Stimulated activated naive CD8-positive, alpha-beta T cell treated with anti-CD3 and anti-CD28 coated beads, Interleukin-15, amount 100 ng/mL, for 72 hours (primary cell): ENCODE measurements at regions not wholly inside any gene's neighbourhood (a gene's known extent, or its start where the extent isn't known, plus 50 kb on each side); places are given as distances from the start of the nearest gene placed in this dataset.

Source experiments
- ATAC-seq: fragments of 150-1000 bp; cut with Tn5 transposase; 2 replicates; pipeline ENCODE4 v1.10.0; 2021; ENCODE audit warnings: mild to moderate bottlenecking, moderate library complexity
- DNase-seq, 2 donors: peaks; one replicate each; pipeline ENCODE4 v3.0.0; 2021 to 2022
- H3K27ac Mint-ChIP-seq, 2 donors: one replicate each; pipeline ENCODE4 v1.8.0; 2022; ENCODE audit warnings: mild to moderate bottlenecking in 2 of 2, mixed read lengths in 2 of 2, moderate library complexity in 2 of 2
- H3K27me3 Mint-ChIP-seq: one replicate; pipeline ENCODE4 v1.8.0; 2022; ENCODE audit warnings: mixed read lengths
- H3K4me1 Mint-ChIP-seq: one replicate; pipeline ENCODE4 v1.8.0; 2022; ENCODE audit warnings: mild to moderate bottlenecking, mixed read lengths
- H3K4me3 Mint-ChIP-seq, 2 donors: one replicate each; pipeline ENCODE4 v1.8.0; 2022; ENCODE audit warnings: mild to moderate bottlenecking in 2 of 2, mixed read lengths in 2 of 2, moderate library complexity in 1 of 2
- H3K9me3 Mint-ChIP-seq, 2 donors: one replicate each; pipeline ENCODE4 v1.8.0; 2022; ENCODE audit warnings: mixed read lengths in 2 of 2

- DNase-seq (no peak), ATAC-seq (no peak)
- Mint-ChIP-seq H3K9me3 (no peaks in the 10 kb centered on the region), H3K4me1 (no peaks in the 10 kb centered on the region), H3K27me3 (peaks cover 9% of the 10 kb centered on the region), H3K27ac (no peak overlapping the region), H3K4me3 (no peak overlapping the region)
Measured at GRCh38 chr5:65068410-65068809, 299.7 kb downstream of the CWC27 start.

- Mint-ChIP-seq H3K4me3 (no peak overlapping the region), H3K27ac (no peak overlapping the region), H3K27me3 (peaks cover 6% of the 10 kb centered on the region), H3K9me3 (no peaks in the 10 kb centered on the region), H3K4me1 (no peaks in the 10 kb centered on the region)
- DNase-seq = no peak
- no peak for ATAC-seq
Measured at GRCh38 chr5:65070026-65070425, 301.3 kb downstream of the CWC27 start.

- Mint-ChIP-seq H3K4me1 (peaks cover 17% of the 10 kb centered on the region), H3K9me3 (no peaks in the 10 kb centered on the region), H3K4me3 (no peak overlapping the region), H3K27ac (peak overlapping the region in 1 of 2 donors; percentile 13), H3K27me3 (no peaks in the 10 kb centered on the region)
- ATAC-seq (no peak), DNase-seq (no peak)
Measured at GRCh38 chr5:65072850-65073249, 304.1 kb downstream of the CWC27 start.

GRCh38 chr5:65073250-65073661 is 304.5 kb downstream of the CWC27 start:
- ATAC-seq = no peak

GRCh38 chr5:65075623-65076250 is 307.0 kb downstream of the CWC27 start:
- no peak overlapping the region for H3K27ac Mint-ChIP-seq
- ATAC-seq = no peak

More at GRCh38 chr5:65073250-65073661, 304.5 kb downstream of the CWC27 start:
- Mint-ChIP-seq H3K9me3 (no peaks in the 10 kb centered on the region), H3K27me3 (no peaks in the 10 kb centered on the region), H3K4me1 (peaks cover 17% of the 10 kb centered on the region), H3K4me3 (no peak overlapping the region), H3K27ac (peak overlapping the region in 1 of 2 donors; percentile 13)
- no peak for DNase-seq

GRCh38 chr5:65076251-65076869 is 307.6 kb downstream of the CWC27 start:
- no peak overlapping the region for H3K27ac Mint-ChIP-seq

More at GRCh38 chr5:65075623-65076250, 307.0 kb downstream of the CWC27 start:
- H3K4me3 Mint-ChIP-seq = no peak overlapping the region
- no peak for DNase-seq
- no peaks in the 10 kb centered on the region for H3K27me3 Mint-ChIP-seq
- peaks cover 17% of the 10 kb centered on the region for H3K4me1 Mint-ChIP-seq
- no peaks in the 10 kb centered on the region for H3K9me3 Mint-ChIP-seq

GRCh38 chr5:65077653-65078052 is 308.9 kb downstream of the CWC27 start:
- no peak for DNase-seq
- Mint-ChIP-seq H3K4me1 (peaks cover 17% of the 10 kb centered on the region), H3K27me3 (no peaks in the 10 kb centered on the region), H3K27ac (no peak overlapping the region), H3K4me3 (no peak overlapping the region), H3K9me3 (no peaks in the 10 kb centered on the region)
- no peak for ATAC-seq

More at GRCh38 chr5:65076251-65076869, 307.6 kb downstream of the CWC27 start:
- no peaks in the 10 kb centered on the region for H3K27me3 Mint-ChIP-seq
- ATAC-seq (peak; percentile 95), DNase-seq (peak; percentile 65 to 67)
- H3K4me3 Mint-ChIP-seq = no peak overlapping the region
- H3K9me3 Mint-ChIP-seq = no peaks in the 10 kb centered on the region
- H3K4me1 Mint-ChIP-seq = peaks cover 17% of the 10 kb centered on the region

- ATAC-seq (no peak), DNase-seq (no peak)
- H3K4me1 Mint-ChIP-seq = peaks cover 17% of the 10 kb centered on the region
- no peak overlapping the region for H3K4me3 Mint-ChIP-seq
- H3K27me3 Mint-ChIP-seq = no peaks in the 10 kb centered on the region
- H3K27ac Mint-ChIP-seq = no peak overlapping the region
- H3K9me3 Mint-ChIP-seq = no peaks in the 10 kb centered on the region
Measured at GRCh38 chr5:65078331-65078730, 309.6 kb downstream of the CWC27 start.

GRCh38 chr5:65081071-65081470 is 312.3 kb downstream of the CWC27 start:
- Mint-ChIP-seq H3K27me3 (no peaks in the 10 kb centered on the region), H3K9me3 (no peaks in the 10 kb centered on the region), H3K4me1 (peaks cover 12% of the 10 kb centered on the region), H3K27ac (no peak overlapping the region), H3K4me3 (no peak overlapping the region)
- DNase-seq = no peak
- no peak for ATAC-seq

GRCh38 chr5:65084795-65085515 is 316.2 kb downstream of the CWC27 start:
- no peak for ATAC-seq
- Mint-ChIP-seq H3K9me3 (peaks cover 2 to 3% of the 10 kb centered on the region in 2 donors), H3K4me3 (no peak overlapping the region), H3K27me3 (peaks cover 4% of the 10 kb centered on the region), H3K4me1 (no peaks in the 10 kb centered on the region), H3K27ac (no peak overlapping the region)
- no peak for DNase-seq

GRCh38 chr5:65085516-65085850 is 316.8 kb downstream of the CWC27 start:
- ATAC-seq (no peak), DNase-seq (no peak)
- no peaks in the 10 kb centered on the region for H3K4me1 Mint-ChIP-seq
- H3K27me3 Mint-ChIP-seq = peaks cover 9% of the 10 kb centered on the region
- no peak overlapping the region for H3K27ac Mint-ChIP-seq
- H3K9me3 Mint-ChIP-seq = peaks cover 4 to 6% of the 10 kb centered on the region in 2 donors
- no peak overlapping the region for H3K4me3 Mint-ChIP-seq

GRCh38 chr5:65086234-65086890 is 317.6 kb downstream of the CWC27 start:
- H3K9me3 Mint-ChIP-seq = peaks cover 4 to 6% of the 10 kb centered on the region in 2 donors
- no peak for DNase-seq
- H3K27ac Mint-ChIP-seq = peak overlapping the region in 1 of 2 donors; percentile 21

GRCh38 chr5:65087154-65087553 is 318.4 kb downstream of the CWC27 start:
- peaks cover 4 to 6% of the 10 kb centered on the region in 2 donors for H3K9me3 Mint-ChIP-seq

More at GRCh38 chr5:65086234-65086890, 317.6 kb downstream of the CWC27 start:
- ATAC-seq = peak; percentile 35
- H3K4me1 Mint-ChIP-seq = no peaks in the 10 kb centered on the region
- no peak overlapping the region for H3K4me3 Mint-ChIP-seq
- H3K27me3 Mint-ChIP-seq = peaks cover 14% of the 10 kb centered on the region

GRCh38 chr5:65094279-65094678 is 325.5 kb downstream of the CWC27 start:
- no peak for DNase-seq
- Mint-ChIP-seq H3K4me1 (no peaks in the 10 kb centered on the region), H3K27ac (no peak overlapping the region), H3K27me3 (peaks cover 14% of the 10 kb centered on the region), H3K4me3 (no peak overlapping the region), H3K9me3 (peaks cover 4 to 6% of the 10 kb centered on the region in 2 donors)
- ATAC-seq = no peak

More at GRCh38 chr5:65087154-65087553, 318.4 kb downstream of the CWC27 start:
- ATAC-seq (no peak), DNase-seq (no peak)
- no peaks in the 10 kb centered on the region for H3K4me1 Mint-ChIP-seq
- H3K27me3 Mint-ChIP-seq = peaks cover 14% of the 10 kb centered on the region
- no peak overlapping the region for H3K27ac Mint-ChIP-seq
- H3K4me3 Mint-ChIP-seq = no peak overlapping the region

- ATAC-seq = no peak
- H3K27me3 Mint-ChIP-seq = no peaks in the 10 kb centered on the region
- H3K9me3 Mint-ChIP-seq = no peaks in the 10 kb centered on the region
- DNase-seq = no peak
- H3K27ac Mint-ChIP-seq = no peak overlapping the region
- H3K4me3 Mint-ChIP-seq = no peak overlapping the region
- H3K4me1 Mint-ChIP-seq = peaks cover 23% of the 10 kb centered on the region
Measured at GRCh38 chr5:65098393-65098792, 329.7 kb downstream of the CWC27 start.
